ENCODE measurements at regions not wholly inside any gene's neighbourhood (a gene's known extent, or its start where the extent isn't known, plus 50 kb on each side); places are given as distances from the start of the nearest gene placed in this dataset.
A peak's percentile ranks its signal among the peaks of the same experiment; 100 is the strongest.

- TF ChIP-seq CTCF (IDR thresholded peaks at IDR 0.05; ENCODE audit: control insufficient read depth, extremely low read depth, insufficient read depth), result 0 out of 2 replicates have a peak, but pooled peaks have one; percentile 9
- H3K4me3 ChIP-seq (ENCODE audit: low read depth, low read length), result peak overlapping the region; percentile 63
- DNase-seq (ENCODE audit: low read depth), result no peak
Observed at GRCh38 chr3:42013691-42014457, 52.0 kb upstream of the ULK4 start.

DNA sequence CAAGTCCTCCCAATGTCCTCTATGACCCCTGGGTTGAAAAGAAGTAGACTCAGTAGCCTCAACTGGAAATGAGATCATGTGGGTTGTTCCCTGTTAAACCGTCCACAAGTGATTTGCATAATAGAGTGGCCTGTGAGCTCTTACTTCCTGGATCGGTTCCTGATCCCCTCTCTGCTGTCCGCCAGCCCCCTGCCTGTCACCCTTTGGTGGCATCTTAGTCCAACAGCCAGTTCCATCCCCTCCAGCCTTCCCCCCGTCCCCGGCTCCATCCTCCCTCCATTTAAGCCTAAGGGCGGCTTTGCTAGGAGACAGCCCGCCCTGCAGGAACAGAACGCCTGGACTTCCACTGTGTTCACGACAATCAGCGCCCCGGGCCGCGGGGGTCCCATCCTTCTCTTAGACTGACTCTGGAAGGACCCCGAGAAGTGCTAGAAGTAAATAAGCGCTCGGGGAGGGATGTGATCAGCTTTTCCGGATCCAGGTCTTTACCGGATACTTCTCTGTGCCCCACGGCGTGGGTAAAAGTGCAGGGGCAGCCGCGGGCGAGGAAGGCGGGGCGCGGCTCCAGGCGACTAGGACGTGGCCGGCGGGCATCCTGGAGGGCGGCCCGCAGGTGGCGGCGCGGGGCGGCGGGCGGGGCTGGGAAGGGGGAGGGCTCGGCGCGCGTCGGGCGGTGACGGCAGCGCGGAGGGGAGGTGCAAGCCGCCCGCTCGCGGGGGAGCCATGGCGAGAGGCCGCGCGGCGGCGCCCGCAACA is 51.2 kb upstream of the ULK4 start:
- TF ChIP-seq CTCF (IDR thresholded peaks at IDR 0.05; ENCODE audit: control insufficient read depth, extremely low read depth, insufficient read depth), result peak; percentile 34
- H3K4me3 ChIP-seq (ENCODE audit: low read depth, low read length), result peak overlapping the region; percentile 61
- no peak for DNase-seq (ENCODE audit: low read depth)

DNA sequence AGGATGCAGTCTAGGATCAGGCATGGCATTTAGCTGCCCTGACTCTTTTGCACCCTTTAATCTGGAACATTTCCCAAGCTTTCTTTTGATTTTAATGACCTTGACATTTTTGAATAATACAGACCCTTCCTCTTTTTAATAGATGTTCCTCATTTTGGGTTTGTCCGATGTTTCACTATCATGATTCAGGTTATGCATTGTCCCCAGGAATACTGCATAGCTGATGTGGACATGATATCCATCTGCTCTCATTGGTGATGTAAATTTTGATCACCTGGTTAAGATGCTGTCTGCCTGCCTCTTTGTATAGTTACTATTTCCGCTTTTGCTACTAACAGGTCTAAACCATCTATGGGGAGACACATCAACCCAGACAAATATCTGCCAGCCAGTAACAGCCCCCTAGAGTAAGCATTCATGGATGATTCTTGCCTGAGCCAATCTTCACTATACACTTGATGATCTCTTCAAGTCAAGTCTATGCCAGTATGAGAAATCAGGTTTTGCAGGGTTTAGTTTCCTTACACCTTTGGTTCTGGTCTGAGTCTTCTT is 50.6 kb upstream of the ULK4 start:
- no peak for TF ChIP-seq CTCF (IDR thresholded peaks at IDR 0.05; ENCODE audit: control insufficient read depth, extremely low read depth, insufficient read depth)
- H3K4me3 ChIP-seq (ENCODE audit: low read depth, low read length), result peak overlapping the region; percentile 61; the same call in 1 of the 2 replicates
- DNase-seq (ENCODE audit: low read depth), result no peak

Measured in LNCaP clone FGC (cell line).